C4-2B (cell line): ENCODE measurements at regions not wholly inside any gene's neighbourhood (a gene's known extent, or its start where the extent isn't known, plus 50 kb on each side); places are given as distances from the start of the nearest gene placed in this dataset.

Experiments used
- H3K27ac ChIP-seq: fragments of 450-650 bp; 2 replicates; pipeline ENCODE4 v1.5.1; 2017
- ZFX ChIP-seq: fragments of 450-650 bp; IDR thresholded peaks from 2 replicates; pipeline ENCODE4 v1.6.1; 2017
- TF ChIP-seq, protein P1 (sequence below): fragments of 450-650 bp; conservative IDR thresholded peaks from 2 replicates; pipeline ENCODE4 v1.5.1; 2017; ENCODE audit warnings: mild to moderate bottlenecking

DNA sequence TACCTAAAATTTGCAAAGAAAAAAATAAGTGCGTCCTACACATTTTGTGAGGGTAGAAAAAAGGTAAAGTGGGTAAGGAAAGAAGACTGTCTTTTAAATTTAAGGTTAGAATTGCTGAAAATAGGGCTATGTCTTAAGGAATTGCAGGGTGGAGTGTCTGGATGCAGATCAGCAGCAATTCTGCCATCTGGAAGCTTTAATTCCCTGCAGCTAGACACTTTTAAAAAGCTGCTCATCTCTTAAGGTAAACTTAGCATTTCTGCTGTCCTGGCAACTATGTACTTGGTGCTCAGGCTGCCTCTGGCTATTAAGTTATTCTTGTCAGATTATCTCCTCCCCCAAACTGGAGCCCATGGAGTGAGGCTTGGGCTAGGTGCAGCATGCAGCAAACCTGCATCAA, 420.2 kb downstream of the SI start:
- TF ChIP-seq ZFX = no peak
- TF ChIP-seq, protein P1, sequence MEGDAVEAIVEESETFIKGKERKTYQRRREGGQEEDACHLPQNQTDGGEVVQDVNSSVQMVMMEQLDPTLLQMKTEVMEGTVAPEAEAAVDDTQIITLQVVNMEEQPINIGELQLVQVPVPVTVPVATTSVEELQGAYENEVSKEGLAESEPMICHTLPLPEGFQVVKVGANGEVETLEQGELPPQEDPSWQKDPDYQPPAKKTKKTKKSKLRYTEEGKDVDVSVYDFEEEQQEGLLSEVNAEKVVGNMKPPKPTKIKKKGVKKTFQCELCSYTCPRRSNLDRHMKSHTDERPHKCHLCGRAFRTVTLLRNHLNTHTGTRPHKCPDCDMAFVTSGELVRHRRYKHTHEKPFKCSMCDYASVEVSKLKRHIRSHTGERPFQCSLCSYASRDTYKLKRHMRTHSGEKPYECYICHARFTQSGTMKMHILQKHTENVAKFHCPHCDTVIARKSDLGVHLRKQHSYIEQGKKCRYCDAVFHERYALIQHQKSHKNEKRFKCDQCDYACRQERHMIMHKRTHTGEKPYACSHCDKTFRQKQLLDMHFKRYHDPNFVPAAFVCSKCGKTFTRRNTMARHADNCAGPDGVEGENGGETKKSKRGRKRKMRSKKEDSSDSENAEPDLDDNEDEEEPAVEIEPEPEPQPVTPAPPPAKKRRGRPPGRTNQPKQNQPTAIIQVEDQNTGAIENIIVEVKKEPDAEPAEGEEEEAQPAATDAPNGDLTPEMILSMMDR = no peak
- H3K27ac ChIP-seq = no peak overlapping the region

DNA sequence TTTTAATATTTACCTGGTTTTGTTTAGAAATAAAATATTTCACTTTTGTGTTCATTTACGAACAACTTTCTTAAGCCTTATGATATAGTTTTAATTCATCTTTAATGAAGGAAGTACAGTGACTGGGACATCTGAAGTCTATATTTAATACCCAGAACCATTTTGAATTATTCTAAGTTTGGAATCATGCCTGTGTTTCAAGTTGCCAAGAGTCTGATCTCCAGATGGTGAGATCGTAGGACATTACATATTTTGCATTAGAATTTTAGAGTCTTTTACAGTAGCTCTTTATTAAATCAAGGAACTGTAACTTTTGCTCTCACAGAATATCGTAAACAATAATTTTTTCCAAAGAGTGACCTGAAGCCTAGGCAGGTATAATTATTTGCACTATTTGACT, 420.7 kb downstream of the SI start:
- TF ChIP-seq ZFX = no peak
- TF ChIP-seq, protein P1 = no peak
- H3K27ac ChIP-seq = no peak overlapping the region

DNA sequence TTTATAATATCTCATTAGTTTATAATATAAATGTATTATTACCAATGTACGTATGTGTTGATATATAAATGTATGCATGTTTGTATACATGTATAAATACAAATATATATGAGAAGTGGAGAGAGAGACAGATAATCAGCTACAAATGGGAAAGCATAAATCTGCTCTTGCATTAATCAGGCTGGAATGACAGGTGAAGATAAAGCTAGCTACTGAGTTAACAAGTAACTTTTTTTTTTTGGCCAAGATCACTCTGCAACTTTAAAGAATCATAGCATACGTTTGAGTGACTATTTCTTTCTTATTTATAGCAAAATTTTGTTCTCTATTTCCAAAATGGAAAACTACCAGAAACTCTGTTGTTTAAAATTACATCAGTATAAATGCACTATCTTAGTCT, 422.8 kb downstream of the SI start:
- TF ChIP-seq, protein P1 = no peak
- TF ChIP-seq ZFX = no peak
- no peak overlapping the region for H3K27ac ChIP-seq

DNA sequence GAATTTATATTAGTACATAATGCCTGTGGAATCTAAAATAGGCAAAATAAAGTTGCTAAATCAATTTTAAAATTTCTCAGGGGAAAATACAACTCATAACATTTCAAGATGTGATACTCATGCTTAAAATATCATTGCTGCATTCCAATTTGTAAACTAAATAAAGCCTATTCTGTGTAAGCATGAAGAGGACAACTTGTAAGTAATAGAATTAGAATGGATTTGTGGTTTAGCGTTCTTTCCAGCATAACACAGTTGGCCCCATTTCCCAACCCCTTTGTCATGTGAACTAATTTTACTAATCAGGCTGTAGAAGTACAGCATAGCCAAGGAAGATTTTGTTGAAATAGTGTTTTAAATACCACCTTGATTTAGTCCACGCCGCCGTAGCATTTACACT, 437.2 kb downstream of the SI start:
- TF ChIP-seq, protein P1 = no peak
- no peak for TF ChIP-seq ZFX

DNA sequence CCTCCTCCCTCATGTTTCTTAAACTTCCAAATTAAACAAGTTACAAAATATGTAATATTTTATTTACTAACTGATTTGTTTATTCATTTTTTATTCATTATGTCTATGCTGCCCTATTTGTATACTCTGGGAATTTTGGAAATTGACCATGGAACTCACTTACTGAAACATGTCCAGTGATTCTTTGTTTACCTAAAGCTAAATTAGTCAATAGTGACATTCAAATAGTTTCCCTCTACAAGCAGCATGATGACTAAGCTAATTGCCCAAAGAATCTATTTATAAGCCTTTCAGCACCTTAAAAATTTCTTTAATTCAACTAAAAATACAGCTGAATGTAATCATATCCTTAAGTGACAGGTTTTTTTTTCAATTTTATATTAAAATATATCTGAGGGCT, 437.7 kb downstream of the SI start:
- no peak overlapping the region for H3K27ac ChIP-seq
- TF ChIP-seq ZFX = no peak
- TF ChIP-seq, protein P1 = no peak

More for the DNA sequence above, 437.2 kb downstream of the SI start:
- no peak overlapping the region for H3K27ac ChIP-seq

DNA sequence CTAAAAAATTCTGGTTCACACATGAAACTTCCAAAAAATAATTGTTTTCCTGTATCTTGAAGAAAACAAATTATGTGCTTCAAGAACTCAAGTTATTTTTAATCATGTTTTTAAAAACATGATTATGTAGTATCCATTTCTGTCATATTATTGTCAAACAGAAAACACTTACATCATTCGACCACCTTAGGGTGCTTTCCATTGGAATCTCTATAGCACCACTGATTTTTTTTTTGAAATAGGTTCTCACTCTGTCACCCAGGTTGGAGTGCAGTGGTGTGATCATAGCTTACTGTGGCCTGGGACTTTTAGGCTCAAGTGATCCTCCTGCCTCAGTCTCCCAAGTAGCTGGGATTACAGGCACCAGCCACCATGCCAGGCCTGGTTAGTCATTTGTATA, 457.3 kb downstream of the SI start:
- no peak for TF ChIP-seq ZFX
- TF ChIP-seq, protein P1 = no peak
- H3K27ac ChIP-seq = no peak overlapping the region

DNA sequence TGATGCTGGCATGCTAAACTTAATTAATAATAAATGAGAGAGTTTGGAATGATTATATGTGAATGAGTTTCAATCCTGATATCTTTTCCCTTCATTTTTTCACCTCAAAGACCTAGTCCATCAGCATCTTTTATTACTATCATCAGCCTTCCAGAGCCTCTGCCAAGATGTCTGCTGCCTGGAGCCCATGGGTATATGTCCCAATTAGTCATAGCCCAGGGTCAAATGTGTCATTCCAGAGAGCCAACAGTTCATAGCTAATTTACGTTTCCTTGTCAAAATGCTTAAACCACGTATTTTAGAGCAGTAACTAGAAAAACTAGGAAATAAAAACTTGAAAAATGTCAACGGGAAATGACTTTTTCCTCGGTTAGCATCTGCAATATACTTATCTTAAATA, 457.9 kb downstream of the SI start:
- H3K27ac ChIP-seq = no peak overlapping the region
- TF ChIP-seq ZFX = no peak
- TF ChIP-seq, protein P1 = no peak
